GM19372 (cell line): ENCODE measurements at regions not wholly inside any gene's neighbourhood (a gene's known extent, or its start where the extent isn't known, plus 50 kb on each side); places are given as distances from the start of the nearest gene placed in this dataset.

Experiments used
- ATAC-seq: cut with Tn5 transposase; IDR thresholded peaks from one replicate; pipeline ENCODE4 v1.9.1; 2021; ENCODE audit warnings: mild to moderate bottlenecking, low read depth, moderate library complexity; ENCODE audit not compliant: unreplicated experiment

- no peak for ATAC-seq
Observed at GRCh38 chr6:139919107-139920026, 544.9 kb upstream of the CITED2 start.

GRCh38 chr6:139917951-139918630 is 543.6 kb upstream of the CITED2 start:
- no peak for ATAC-seq

- no peak for ATAC-seq
Observed at GRCh38 chr6:139914910-139915309, 540.5 kb upstream of the CITED2 start.

GRCh38 chr6:139912735-139913400 is 538.4 kb upstream of the CITED2 start:
- ATAC-seq: no peak

GRCh38 chr6:139909992-139910391 is 535.5 kb upstream of the CITED2 start:
- ATAC-seq: no peak

- ATAC-seq: no peak
Observed at GRCh38 chr6:139905404-139906052, 531.1 kb upstream of the CITED2 start.

- ATAC-seq: no peak
Observed at GRCh38 chr6:139904568-139904967, 530.1 kb upstream of the CITED2 start.

GRCh38 chr6:139904158-139904533 is 529.7 kb upstream of the CITED2 start:
- peak; percentile 11 for ATAC-seq

- peak; percentile 96 for ATAC-seq
Observed at GRCh38 chr6:139903411-139904157, 529.1 kb upstream of the CITED2 start.

- no peak for ATAC-seq
Observed at GRCh38 chr6:139895205-139895793, 520.9 kb upstream of the CITED2 start.

GRCh38 chr6:139894271-139894670 is 519.8 kb upstream of the CITED2 start:
- ATAC-seq: no peak

GRCh38 chr6:139891471-139891870 is 517.0 kb upstream of the CITED2 start:
- no peak for ATAC-seq

- ATAC-seq: no peak
Observed at GRCh38 chr6:139888681-139889122, 514.3 kb upstream of the CITED2 start.

- no peak for ATAC-seq
Observed at GRCh38 chr6:139887275-139887674, 512.8 kb upstream of the CITED2 start.

GRCh38 chr6:139886396-139886795 is 511.9 kb upstream of the CITED2 start:
- no peak for ATAC-seq

- no peak for ATAC-seq
Observed at GRCh38 chr6:139885909-139886308, 511.5 kb upstream of the CITED2 start.

- no peak for ATAC-seq
Observed at GRCh38 chr6:139883776-139884175, 509.3 kb upstream of the CITED2 start.

- ATAC-seq: no peak
Observed at GRCh38 chr6:139882977-139883728, 508.7 kb upstream of the CITED2 start.

- ATAC-seq: no peak
Observed at GRCh38 chr6:139882234-139882633, 507.8 kb upstream of the CITED2 start.
